NCI-H187 treated with DMSO at 0.1 percent for 48 hours (cell line): ENCODE measurements at regions not wholly inside any gene's neighbourhood (a gene's known extent, or its start where the extent isn't known, plus 50 kb on each side); places are given as distances from the start of the nearest gene placed in this dataset.

Experiments used
- DNase-seq: peaks from one replicate; lab custom pipeline; 2025; lab: John Stamatoyannopoulos, UW

DNA sequence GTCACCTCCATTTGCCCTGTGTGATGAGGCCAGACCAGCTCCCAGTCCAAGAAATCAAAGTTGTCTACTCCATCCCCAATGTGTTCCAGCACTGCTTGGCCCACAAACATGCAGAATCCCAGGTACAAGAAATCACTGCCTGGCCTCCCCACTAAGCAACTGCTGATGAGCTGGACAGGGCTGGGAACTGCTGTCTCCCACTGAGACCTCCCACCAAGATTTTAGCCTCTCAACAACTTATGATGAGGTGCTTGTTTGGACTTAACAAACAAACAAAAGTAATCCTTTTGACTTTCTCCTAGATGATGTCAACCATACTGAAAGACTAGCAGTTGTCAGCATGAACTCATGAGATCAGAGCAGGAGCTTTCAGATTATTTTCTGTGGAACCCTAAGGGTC lies 260.1 kb upstream of the UBE2E2 start:
- DNase-seq: no peak

- no peak for DNase-seq
Observed at GRCh38 chr3:22947851-22948250, 255.3 kb upstream of the UBE2E2 start.

DNA sequence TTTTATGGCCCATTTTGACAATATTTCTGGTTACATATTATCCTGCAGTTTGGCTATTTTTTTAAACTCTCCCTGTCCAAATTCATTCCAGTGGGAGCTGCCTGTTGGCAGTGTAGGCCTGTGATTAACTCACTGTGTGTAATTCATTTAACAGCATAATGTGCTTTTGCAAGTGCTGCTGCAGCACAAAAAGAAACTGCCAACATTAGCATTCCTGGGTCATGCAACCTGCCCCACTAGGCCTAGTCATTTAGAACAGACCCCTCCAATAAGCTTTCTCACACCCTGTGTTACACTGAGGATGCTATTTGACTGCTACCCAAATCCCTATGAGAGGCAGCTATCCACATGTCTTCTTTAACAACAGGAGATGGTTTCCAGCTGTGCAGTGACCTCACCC lies 251.2 kb upstream of the UBE2E2 start:
- no peak for DNase-seq

- DNase-seq: no peak
Observed at GRCh38 chr3:22952860-22953259, 250.3 kb upstream of the UBE2E2 start.

GRCh38 chr3:22959593-22959992 lies 243.5 kb upstream of the UBE2E2 start:
- no peak for DNase-seq

GRCh38 chr3:22960105-22960984 lies 242.8 kb upstream of the UBE2E2 start:
- no peak for DNase-seq

GRCh38 chr3:22962244-22962643 lies 240.9 kb upstream of the UBE2E2 start:
- no peak for DNase-seq

- DNase-seq: no peak
Observed at GRCh38 chr3:22966349-22966748, 236.8 kb upstream of the UBE2E2 start.

DNA sequence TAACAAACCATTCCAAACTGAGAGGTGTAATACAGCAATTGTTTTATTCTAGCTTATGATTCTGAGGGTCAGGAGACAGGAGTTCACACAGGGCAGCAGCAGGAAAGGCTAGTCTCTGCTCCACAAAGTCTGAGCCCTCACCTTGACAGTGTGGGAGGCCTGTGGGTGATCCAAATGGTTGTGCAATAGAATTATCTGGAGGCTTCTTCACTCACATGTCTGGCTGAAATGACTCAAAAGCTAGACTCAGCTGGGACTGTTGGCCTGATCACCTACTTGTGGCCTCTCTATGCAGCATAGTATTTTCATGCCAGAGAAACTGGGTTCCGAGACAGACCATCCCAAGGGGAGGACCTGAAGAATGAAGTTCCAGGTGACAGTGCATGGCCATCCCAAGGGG lies 233.9 kb upstream of the UBE2E2 start:
- DNase-seq: no peak

GRCh38 chr3:22971497-22971896 lies 231.6 kb upstream of the UBE2E2 start:
- DNase-seq: no peak

DNA sequence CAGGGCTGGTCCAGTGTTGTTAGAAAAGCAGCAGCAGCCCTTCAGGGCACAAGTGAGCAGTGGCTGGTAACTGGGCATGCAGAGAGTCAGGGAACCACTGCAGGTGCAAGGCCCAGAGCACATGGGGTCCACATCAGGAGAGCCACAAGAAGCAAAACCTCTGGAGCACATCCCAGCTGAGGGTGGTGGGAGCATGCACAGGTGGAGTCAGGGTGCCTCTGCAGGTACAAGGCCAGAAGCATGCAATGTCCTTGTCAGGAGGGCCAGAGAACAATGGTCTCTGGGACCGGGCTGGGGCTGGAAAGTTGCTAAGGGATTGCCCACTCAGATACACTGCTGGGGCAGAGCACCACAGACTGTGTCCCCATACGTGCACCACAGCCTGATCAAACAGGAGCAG lies 226.1 kb upstream of the UBE2E2 start:
- no peak for DNase-seq

- no peak for DNase-seq
Observed at GRCh38 chr3:22977650-22978289, 225.4 kb upstream of the UBE2E2 start.

GRCh38 chr3:22979581-22979980 lies 223.5 kb upstream of the UBE2E2 start:
- no peak for DNase-seq

DNA sequence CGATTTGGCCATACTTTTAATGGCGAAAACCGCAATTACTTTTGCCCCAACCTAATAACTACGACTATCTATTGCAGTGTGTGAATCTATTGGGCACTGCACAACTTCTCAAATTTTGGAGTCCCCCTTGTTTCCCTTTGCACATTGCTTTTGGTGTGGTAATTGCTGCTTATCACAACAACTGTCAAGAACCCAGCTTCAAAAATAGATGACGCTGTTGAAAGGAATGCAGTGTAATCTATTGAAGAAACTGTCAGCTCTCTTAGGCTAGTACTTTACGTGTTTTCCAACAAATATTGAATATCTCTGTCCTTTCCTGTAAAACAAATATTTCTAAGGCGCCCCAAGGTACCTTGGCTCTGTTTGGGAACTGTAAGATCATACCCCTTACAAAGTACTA lies 222.8 kb upstream of the UBE2E2 start:
- DNase-seq: no peak

DNA sequence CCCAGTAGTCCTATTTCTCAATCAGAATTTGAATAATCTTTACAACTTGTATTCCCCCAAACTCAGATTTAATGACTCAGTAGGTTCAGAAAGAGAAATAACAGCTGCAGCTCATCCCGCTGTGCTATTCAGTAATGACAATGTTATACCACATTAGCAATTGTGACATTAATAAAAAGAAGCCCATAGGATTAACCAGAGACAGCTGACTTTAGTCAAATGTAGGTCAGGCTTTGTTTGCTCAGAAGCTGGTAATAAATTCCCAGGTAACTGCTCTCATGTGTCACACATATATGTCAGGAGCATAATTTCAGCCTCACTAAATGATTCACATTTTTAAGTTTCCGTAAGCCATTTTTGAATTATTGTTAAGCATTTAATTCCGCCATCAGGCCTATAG lies 222.0 kb upstream of the UBE2E2 start:
- no peak for DNase-seq

DNA sequence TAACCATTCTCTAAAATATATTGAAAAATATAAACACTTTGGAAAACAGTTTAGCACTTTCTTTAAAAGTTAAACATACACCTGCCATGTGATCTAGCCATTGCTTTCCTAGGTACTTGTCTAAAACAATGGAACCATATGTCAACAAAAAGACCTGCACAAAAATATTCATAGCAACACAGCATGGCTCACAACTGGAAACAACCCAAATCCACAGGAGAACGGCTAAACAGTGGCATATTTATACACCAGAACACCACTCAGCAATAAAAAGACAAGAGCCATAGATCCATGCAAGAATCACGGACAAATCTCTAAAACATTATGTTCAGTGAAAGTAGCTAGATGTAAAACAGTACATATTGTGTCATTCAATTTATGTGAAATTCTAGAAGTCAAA lies 221.3 kb upstream of the UBE2E2 start:
- no peak for DNase-seq

DNA sequence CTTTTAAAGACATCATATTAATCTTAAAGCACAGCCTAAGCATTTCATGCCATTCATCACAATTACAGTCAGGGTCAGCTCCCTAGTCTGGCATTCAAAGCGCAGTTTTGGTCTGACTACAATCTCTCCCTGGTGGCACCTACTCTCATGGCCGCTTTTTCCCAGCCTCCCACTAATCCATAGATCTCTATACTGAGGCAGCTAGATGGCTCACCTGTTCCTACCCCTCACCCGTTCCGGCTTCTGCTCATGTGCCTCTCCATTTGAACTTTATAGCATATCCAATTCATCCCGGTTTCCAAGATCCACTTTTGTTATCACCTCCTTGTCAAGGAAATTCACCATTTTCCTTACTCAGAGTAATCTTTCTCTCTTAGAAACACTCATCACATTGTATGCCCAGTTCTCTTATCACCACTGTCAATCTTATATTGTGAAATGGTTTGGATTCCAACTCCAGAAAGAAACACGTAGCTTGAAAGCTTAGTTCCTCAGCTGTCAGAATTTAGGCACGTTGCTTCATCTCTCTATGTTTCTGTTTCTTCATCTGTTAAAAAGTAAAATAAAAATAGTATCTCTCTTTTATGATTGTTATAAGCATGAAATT lies 220.0 kb upstream of the UBE2E2 start:
- no peak for DNase-seq

GRCh38 chr3:22986958-22987357 lies 216.2 kb upstream of the UBE2E2 start:
- DNase-seq: no peak

- peak; percentile 11 for DNase-seq
Observed at GRCh38 chr3:22988566-22988965, 214.6 kb upstream of the UBE2E2 start.

DNA sequence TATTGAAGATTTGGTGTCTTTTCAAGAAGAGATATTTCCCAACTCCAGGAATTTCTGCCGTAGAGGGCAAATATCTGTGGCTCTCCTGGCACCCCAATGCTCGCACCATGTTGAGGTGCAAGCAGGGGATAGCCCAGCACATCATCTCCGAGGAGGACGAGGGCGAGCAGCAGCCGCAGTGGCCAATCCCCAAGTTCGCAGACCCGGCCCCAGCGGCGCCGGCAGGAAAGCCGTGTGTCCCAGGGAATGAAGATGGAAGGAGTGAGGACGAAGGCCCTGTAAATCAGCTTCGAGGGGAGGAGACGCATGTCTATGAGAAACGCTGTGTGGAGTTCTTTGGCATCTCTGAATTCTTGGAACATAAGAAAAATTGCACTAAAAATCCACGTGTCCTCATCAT lies 213.4 kb upstream of the UBE2E2 start:
- no peak for DNase-seq

GRCh38 chr3:22990291-22991200 lies 212.6 kb upstream of the UBE2E2 start:
- DNase-seq: no peak

DNA sequence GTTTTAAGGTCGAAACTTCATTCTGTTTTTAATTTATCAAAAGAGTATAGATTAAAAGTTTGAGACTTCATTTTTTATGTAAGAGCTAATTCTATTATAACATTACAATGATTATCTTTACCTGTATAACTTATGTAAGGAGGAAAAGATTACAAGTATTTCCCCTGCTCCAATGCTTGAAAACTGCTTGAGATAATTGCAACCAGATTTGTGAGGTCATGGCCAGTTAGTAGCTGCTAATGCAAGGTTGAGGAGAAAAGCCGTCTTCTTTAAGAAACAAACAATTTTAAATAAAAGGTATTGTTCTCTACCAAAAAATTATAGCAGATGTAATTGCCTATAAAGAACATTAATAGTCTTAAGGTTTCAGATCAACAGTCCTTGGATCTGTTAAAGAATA lies 208.3 kb upstream of the UBE2E2 start:
- no peak for DNase-seq
